SU-DHL-6 (cell line): ENCODE measurements at regions not wholly inside any gene's neighbourhood (a gene's known extent, or its start where the extent isn't known, plus 50 kb on each side); places are given as distances from the start of the nearest gene placed in this dataset.

ENCODE experiments used
- H2AFZ ChIP-seq: fragments of 200-600 bp; sonication (generic); 2 replicates; pipeline ENCODE4 v1.6.1; 2014; ENCODE audit warnings: low read depth, mild to moderate bottlenecking, moderate library complexity, mixed read lengths, antibody characterized with exemption, low read length; ENCODE audit not compliant: severe bottlenecking
- H3F3A ChIP-seq: fragments of 200-600 bp; shearing (Covaris generic); 2 replicates; pipeline ENCODE4 v1.6.0; 2016; ENCODE audit warnings: antibody characterized with exemption, mild to moderate bottlenecking; ENCODE audit not compliant: insufficient read depth
- H3K27ac ChIP-seq: fragments of 200-600 bp; sonication (generic); 2 replicates; pipeline ENCODE4 v1.5.1; 2016; ENCODE audit warnings: low read depth, mild to moderate bottlenecking, low read length, moderate library complexity, mixed read lengths
- H3K27me3 ChIP-seq: fragments of 200-600 bp; sonication (generic), shearing (Covaris generic); 2 replicates; pipeline ENCODE4 v1.6.0; 2014; ENCODE audit warnings: mild to moderate bottlenecking, low read length
- H3K36me3 ChIP-seq: fragments of 200-600 bp; sonication (generic); 2 replicates; pipeline ENCODE4 v1.6.1; 2014; ENCODE audit warnings: mild to moderate bottlenecking, low read length, mixed read lengths
- H3K4me2 ChIP-seq: fragments of 300-600, 200-600 bp; shearing (Covaris generic), sonication (generic); 2 replicates; pipeline ENCODE4 v1.6.0; 2014; ENCODE audit warnings: low read length, low read depth, mild to moderate bottlenecking; ENCODE audit not compliant: poor library complexity, severe bottlenecking
- H3K4me3 ChIP-seq: fragments of 200-600 bp; sonication (generic); 2 replicates; pipeline ENCODE4 v1.5.1; 2014; ENCODE audit warnings: antibody characterized with exemption, low read length, mild to moderate bottlenecking, mixed read lengths; ENCODE audit not compliant: insufficient read depth, poor library complexity, severe bottlenecking
- H3K79me2 ChIP-seq: fragments of 200-600 bp; sonication (generic); 2 replicates; pipeline ENCODE4 v1.6.1; 2014; ENCODE audit warnings: mild to moderate bottlenecking, low read length, moderate library complexity; ENCODE audit not compliant: insufficient read depth
- H3K9ac ChIP-seq: fragments of 200-600 bp; sonication (generic); 2 replicates; pipeline ENCODE4 v1.7.0; 2014; ENCODE audit warnings: mild to moderate bottlenecking, low read length
- H3K9me2 ChIP-seq: fragments of 200-600 bp; sonication (generic); replicated peaks from 2 replicates; pipeline ENCODE4 v1.6.1; 2014; ENCODE audit warnings: low read length; ENCODE audit not compliant: insufficient read depth
- H3K9me3 ChIP-seq: fragments of 200-600 bp; sonication (generic); 2 replicates; pipeline ENCODE4 v1.6.1; 2014; ENCODE audit warnings: low read length, mixed read lengths; ENCODE audit not compliant: insufficient read depth
- H4K20me1 ChIP-seq: fragments of 200-600 bp; sonication (generic); 2 replicates; pipeline ENCODE4 v1.6.1; 2014; ENCODE audit warnings: low read depth, mild to moderate bottlenecking, antibody characterized with exemption, low read length, moderate library complexity, mixed read lengths
- CTCF ChIP-seq: fragments of 200-600 bp; sonication (generic); IDR thresholded peaks from one replicate; pipeline ENCODE4 v1.5.1; 2017; ENCODE audit warnings: antibody characterized with exemption, mild to moderate bottlenecking, low read length, moderate library complexity; ENCODE audit not compliant: insufficient read depth, poor library complexity, severe bottlenecking
- EZH2phosphoT487 ChIP-seq: fragments of 200-600 bp; sonication (generic), shearing (Covaris generic); conservative IDR thresholded peaks from 2 replicates; pipeline ENCODE4 v1.6.1; 2018; ENCODE audit warnings: mild to moderate bottlenecking, antibody characterized with exemption, low read length, moderate library complexity, mixed read lengths

- Histone ChIP-seq H3K4me2 (no peak overlapping the region), H3K9ac (no peak overlapping the region), H3K27ac (no peak overlapping the region), H2AFZ (no peak overlapping the region), H4K20me1 (no peaks in the 10 kb centered on the region), H3K4me3 (no peak overlapping the region), H3K36me3 (no peaks in the 10 kb centered on the region), H3K27me3 (no peaks in the 10 kb centered on the region), H3K9me3 (no peaks in the 10 kb centered on the region), H3F3A (no peaks in the 10 kb centered on the region), H3K79me2 (no peaks in the 10 kb centered on the region), H3K9me2 (no peaks in the 10 kb centered on the region)
- TF ChIP-seq EZH2phosphoT487 (no peak), CTCF (no peak)
Measured at GRCh38 chr5:34501840-34502239, 154.3 kb upstream of the RAI14 start.

GRCh38 chr5:34502581-34502980 lies 153.5 kb upstream of the RAI14 start:
- no peaks in the 10 kb centered on the region for H3K27me3 ChIP-seq
- H3K9me3 ChIP-seq = no peaks in the 10 kb centered on the region
- no peak overlapping the region for H3K27ac ChIP-seq
- no peaks in the 10 kb centered on the region for H3K36me3 ChIP-seq
- H3K79me2 ChIP-seq = no peaks in the 10 kb centered on the region
- no peaks in the 10 kb centered on the region for H4K20me1 ChIP-seq
- TF ChIP-seq EZH2phosphoT487 = no peak
- TF ChIP-seq CTCF = no peak
- H3K9me2 ChIP-seq = no peaks in the 10 kb centered on the region
- H3K4me2 ChIP-seq = no peak overlapping the region
- H3F3A ChIP-seq = no peaks in the 10 kb centered on the region
- no peak overlapping the region for H3K4me3 ChIP-seq
- no peak overlapping the region for H3K9ac ChIP-seq
- no peak overlapping the region for H2AFZ ChIP-seq

GRCh38 chr5:34503379-34504253 lies 152.5 kb upstream of the RAI14 start:
- Histone ChIP-seq H3K36me3 (no peaks in the 10 kb centered on the region), H3K4me3 (no peak overlapping the region), H3K27me3 (no peaks in the 10 kb centered on the region), H3K9me2 (no peaks in the 10 kb centered on the region), H2AFZ (no peak overlapping the region), H3K9me3 (no peaks in the 10 kb centered on the region), H3K79me2 (no peaks in the 10 kb centered on the region), H3K4me2 (no peak overlapping the region), H3K27ac (no peak overlapping the region), H3F3A (no peaks in the 10 kb centered on the region), H4K20me1 (no peaks in the 10 kb centered on the region), H3K9ac (no peak overlapping the region)
- TF ChIP-seq EZH2phosphoT487 (no peak), CTCF (no peak)
